ENCODE measurements at regions not wholly inside any gene's neighbourhood (a gene's known extent, or its start where the extent isn't known, plus 50 kb on each side); places are given as distances from the start of the nearest gene placed in this dataset.

GRCh38 chr4:14934704-14935390 is 67.4 kb upstream of the CPEB2 start:
- H3K9me3 Mint-ChIP-seq, result no peaks in the 10 kb centered on the region
- H3K36me3 ChIP-seq (ENCODE audit: insufficient read depth), result no peaks in the 10 kb centered on the region
- no peaks in the 10 kb centered on the region for H3K79me2 ChIP-seq (replicated peaks; ENCODE audit: insufficient read depth)
- no peak overlapping the region; the same call in 1 of the 2 replicates for H3K27ac Mint-ChIP-seq
- ATAC-seq (no peak), DNase-seq (ENCODE audit: low spot score) (no peak)
- H3K4me2 ChIP-seq, result no peak overlapping the region
- no peaks in the 10 kb centered on the region; the same call in 1 of the 2 replicates for H3K9me2 ChIP-seq (ENCODE audit: insufficient read depth)
- H3K27me3 Mint-ChIP-seq (ENCODE audit: insufficient read depth, low read depth, poor library complexity), result peaks cover 3% of the 10 kb centered on the region
- no peaks in the 10 kb centered on the region for H3K36me3 Mint-ChIP-seq (ENCODE audit: low read depth)
- H4K20me1 ChIP-seq (replicated peaks; ENCODE audit: insufficient read depth), result no peaks in the 10 kb centered on the region
- 0 out of 2 replicates have a peak overlapping the region, but pooled peaks have one; percentile 66 for H2AFZ ChIP-seq
- no peak overlapping the region for H3K27ac ChIP-seq (ENCODE audit: low read depth)
- H3K4me1 Mint-ChIP-seq, result no peaks in the 10 kb centered on the region
- H3K4me3 ChIP-seq, result no peak overlapping the region
- TF ChIP-seq EZH2 (IDR thresholded peaks at IDR 0.05; ENCODE audit: low read depth, unreplicated experiment), result no peak
- no peaks in the 10 kb centered on the region for H3F3A ChIP-seq (replicated peaks; ENCODE audit: low read depth)
- H3K27me3 ChIP-seq (ENCODE audit: insufficient read depth), result no peaks in the 10 kb centered on the region
- H3K4me1 ChIP-seq (ENCODE audit: insufficient read depth), result no peaks in the 10 kb centered on the region
- H3K4me3 Mint-ChIP-seq, result no peak overlapping the region

GRCh38 chr4:14943749-14944148 is 58.5 kb upstream of the CPEB2 start:
- Histone ChIP-seq H3K4me2 (no peak overlapping the region), H4K20me1 (replicated peaks; ENCODE audit: insufficient read depth) (no peaks in the 10 kb centered on the region), H3K27ac (ENCODE audit: low read depth) (no peak overlapping the region), H3K4me3 (no peak overlapping the region), H2AFZ (no peak overlapping the region), H3F3A (replicated peaks; ENCODE audit: low read depth) (no peaks in the 10 kb centered on the region), H3K36me3 (ENCODE audit: insufficient read depth) (no peaks in the 10 kb centered on the region), H3K27me3 (ENCODE audit: insufficient read depth) (no peaks in the 10 kb centered on the region), H3K79me2 (replicated peaks; ENCODE audit: insufficient read depth) (no peaks in the 10 kb centered on the region), H3K9me2 (ENCODE audit: insufficient read depth) (no peaks in the 10 kb centered on the region), H3K4me1 (ENCODE audit: insufficient read depth) (no peaks in the 10 kb centered on the region)
- H3K4me3 Mint-ChIP-seq, result no peak overlapping the region
- no peaks in the 10 kb centered on the region for H3K36me3 Mint-ChIP-seq (ENCODE audit: low read depth)
- ATAC-seq (no peak), DNase-seq (ENCODE audit: low spot score) (no peak)
- no peak overlapping the region for H3K27ac Mint-ChIP-seq
- H3K27me3 Mint-ChIP-seq (ENCODE audit: insufficient read depth, low read depth, poor library complexity), result no peaks in the 10 kb centered on the region
- H3K4me1 Mint-ChIP-seq, result no peaks in the 10 kb centered on the region
- H3K9me3 Mint-ChIP-seq, result peaks cover 10% of the 10 kb centered on the region; the same call in 2 of the 3 replicates
- no peak for TF ChIP-seq ZNF114 (CRISPR knock-in tag; IDR thresholded peaks at IDR 0.05)
- no peak for TF ChIP-seq CREB1 (CRISPR knock-in tag; IDR thresholded peaks at IDR 0.05; ENCODE audit: low read depth)
- no peak for TF ChIP-seq POLR2AphosphoS5 (IDR thresholded peaks at IDR 0.05; ENCODE audit: low read depth)
- no peak for TF ChIP-seq EZH2phosphoT487 (IDR thresholded peaks at IDR 0.05; ENCODE audit: unreplicated experiment)
- TF ChIP-seq, protein P1, sequence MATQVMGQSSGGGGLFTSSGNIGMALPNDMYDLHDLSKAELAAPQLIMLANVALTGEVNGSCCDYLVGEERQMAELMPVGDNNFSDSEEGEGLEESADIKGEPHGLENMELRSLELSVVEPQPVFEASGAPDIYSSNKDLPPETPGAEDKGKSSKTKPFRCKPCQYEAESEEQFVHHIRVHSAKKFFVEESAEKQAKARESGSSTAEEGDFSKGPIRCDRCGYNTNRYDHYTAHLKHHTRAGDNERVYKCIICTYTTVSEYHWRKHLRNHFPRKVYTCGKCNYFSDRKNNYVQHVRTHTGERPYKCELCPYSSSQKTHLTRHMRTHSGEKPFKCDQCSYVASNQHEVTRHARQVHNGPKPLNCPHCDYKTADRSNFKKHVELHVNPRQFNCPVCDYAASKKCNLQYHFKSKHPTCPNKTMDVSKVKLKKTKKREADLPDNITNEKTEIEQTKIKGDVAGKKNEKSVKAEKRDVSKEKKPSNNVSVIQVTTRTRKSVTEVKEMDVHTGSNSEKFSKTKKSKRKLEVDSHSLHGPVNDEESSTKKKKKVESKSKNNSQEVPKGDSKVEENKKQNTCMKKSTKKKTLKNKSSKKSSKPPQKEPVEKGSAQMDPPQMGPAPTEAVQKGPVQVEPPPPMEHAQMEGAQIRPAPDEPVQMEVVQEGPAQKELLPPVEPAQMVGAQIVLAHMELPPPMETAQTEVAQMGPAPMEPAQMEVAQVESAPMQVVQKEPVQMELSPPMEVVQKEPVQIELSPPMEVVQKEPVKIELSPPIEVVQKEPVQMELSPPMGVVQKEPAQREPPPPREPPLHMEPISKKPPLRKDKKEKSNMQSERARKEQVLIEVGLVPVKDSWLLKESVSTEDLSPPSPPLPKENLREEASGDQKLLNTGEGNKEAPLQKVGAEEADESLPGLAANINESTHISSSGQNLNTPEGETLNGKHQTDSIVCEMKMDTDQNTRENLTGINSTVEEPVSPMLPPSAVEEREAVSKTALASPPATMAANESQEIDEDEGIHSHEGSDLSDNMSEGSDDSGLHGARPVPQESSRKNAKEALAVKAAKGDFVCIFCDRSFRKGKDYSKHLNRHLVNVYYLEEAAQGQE (IDR thresholded peaks at IDR 0.05; ENCODE audit: unreplicated experiment), result no peak
- no peak for TF ChIP-seq EZH2 (IDR thresholded peaks at IDR 0.05; ENCODE audit: low read depth, unreplicated experiment)
- no peak for TF ChIP-seq JUNB (IDR thresholded peaks at IDR 0.05; ENCODE audit: unreplicated experiment)
- TF ChIP-seq ZNF331 (CRISPR knock-in tag; IDR thresholded peaks at IDR 0.05; ENCODE audit: low read depth), result no peak
- TF ChIP-seq ETS1 (IDR thresholded peaks at IDR 0.05), result no peak
- TF ChIP-seq CTCF (conservative IDR thresholded peaks at IDR 0.05; ENCODE audit: low read depth in 2 of 2), result no peak

Data from GM23338 (cell line).